ENCODE measurements at regions not wholly inside any gene's neighbourhood (a gene's known extent, or its start where the extent isn't known, plus 50 kb on each side); places are given as distances from the start of the nearest gene placed in this dataset.
"Not testable (repeated sequence)": the region's sequence is repeated elsewhere in the genome, so short reads cannot be mapped to it uniquely, and the experiment has no call there.

DNA sequence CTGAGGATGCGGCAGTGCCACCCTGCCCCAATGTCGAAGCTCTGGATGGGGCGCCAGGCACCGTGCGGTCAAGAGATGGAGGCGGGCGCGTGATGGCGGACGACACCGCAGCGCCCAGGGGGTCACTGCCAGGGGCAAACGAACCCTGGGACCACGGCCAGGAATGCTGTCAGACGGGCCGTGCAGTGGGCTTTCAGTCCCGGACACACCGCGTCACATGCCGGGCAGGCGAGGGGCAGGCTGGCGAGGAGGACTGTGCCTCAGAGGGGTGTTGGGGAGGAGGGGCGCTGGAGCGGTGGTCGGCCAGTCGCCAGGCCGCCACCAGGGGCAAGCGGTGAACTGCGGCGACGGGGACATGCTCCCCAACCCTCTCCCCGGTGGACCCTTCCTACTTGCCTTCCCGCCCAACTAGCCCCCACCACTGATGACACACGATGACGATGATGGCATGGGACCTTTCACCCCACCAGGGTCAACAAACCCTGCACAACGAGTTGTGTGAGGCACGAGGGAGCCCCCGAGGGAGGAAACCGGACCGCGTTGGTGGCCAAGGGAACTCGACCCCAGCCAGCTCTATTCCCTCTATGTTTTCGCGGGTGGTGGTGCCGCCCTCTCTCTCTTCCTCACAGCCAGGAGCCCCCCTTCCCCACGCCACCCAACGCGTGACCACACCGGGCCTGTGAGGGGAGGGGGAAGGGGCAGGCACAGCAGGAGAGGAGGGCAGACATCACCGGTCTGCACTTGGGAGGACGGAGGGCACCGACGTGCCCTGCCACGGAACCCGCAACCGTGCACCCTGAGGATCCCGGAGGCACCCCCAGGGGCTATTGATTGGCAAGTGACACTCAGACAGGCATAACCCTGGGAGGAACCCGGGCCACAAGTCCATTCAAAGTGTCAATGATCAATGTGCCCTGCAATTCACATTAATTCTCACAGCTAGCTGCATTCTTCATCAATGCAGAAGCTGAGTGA lies 1960.9 kb upstream of the DEFB115 start:
- DNase-seq, result no peak

- DNase-seq, result no peak
Measured at GRCh38 chr20:29297411-29298270, 1959.8 kb upstream of the DEFB115 start.

DNA sequence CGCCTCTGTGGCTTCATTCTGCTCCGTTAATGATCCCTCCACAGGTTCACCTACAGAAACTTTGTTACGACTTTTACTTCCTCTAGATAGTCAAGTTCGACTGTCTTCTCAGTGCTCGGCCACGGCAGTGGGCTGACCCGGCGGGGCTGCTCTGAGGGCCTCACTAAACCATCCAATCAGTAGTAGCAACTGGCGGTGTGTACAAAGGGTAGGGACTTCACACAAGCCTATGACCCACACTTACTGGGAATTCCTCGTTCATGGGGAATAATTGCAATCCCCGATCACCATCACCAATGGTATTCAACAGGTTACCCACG lies 1959.2 kb upstream of the DEFB115 start:
- DNase-seq, result no peak

GRCh38 chr20:29298759-29299613 lies 1958.5 kb upstream of the DEFB115 start:
- no peak for DNase-seq

DNA sequence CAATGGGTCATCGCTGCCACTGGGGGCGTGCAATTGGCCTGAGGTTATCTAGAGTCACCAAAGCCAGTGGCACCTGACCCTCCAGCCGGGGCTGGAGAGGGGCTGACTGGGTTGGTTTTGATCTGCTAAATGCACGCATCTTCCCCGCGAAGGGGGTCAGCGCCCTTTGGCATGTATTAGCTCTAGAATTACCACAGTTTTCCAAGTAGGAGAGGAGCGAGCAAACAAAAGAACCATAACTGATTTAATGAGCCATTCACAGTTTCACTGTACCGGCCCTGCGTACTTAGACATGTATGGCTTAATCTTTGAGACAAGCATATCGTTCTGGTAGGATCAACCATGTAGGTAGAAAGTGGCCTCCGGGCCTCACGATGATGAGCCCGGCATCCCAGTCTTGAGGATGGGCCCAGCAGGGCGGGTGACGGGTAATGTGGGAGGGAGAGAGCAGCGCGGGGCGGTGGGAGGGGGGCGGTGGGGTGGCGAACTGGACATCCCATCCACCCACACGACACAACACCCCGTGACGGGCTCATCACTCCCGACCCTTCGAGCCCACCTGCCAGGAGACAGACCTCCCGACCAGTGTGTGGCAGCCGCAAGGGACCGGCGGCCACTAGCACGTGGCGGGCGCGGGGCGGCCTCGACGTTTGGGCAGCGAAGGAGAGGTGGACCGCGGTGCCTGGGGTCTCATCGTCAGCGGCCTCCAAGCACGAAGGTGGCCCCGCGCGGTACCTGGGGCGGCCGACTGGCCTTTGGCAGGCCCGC lies 1957.5 kb upstream of the DEFB115 start:
- DNase-seq, result no peak

GRCh38 chr20:29300579-29301551 lies 1956.6 kb upstream of the DEFB115 start:
- no peak for DNase-seq

GRCh38 chr20:29301624-29302259 lies 1955.7 kb upstream of the DEFB115 start:
- no peak for DNase-seq

DNA sequence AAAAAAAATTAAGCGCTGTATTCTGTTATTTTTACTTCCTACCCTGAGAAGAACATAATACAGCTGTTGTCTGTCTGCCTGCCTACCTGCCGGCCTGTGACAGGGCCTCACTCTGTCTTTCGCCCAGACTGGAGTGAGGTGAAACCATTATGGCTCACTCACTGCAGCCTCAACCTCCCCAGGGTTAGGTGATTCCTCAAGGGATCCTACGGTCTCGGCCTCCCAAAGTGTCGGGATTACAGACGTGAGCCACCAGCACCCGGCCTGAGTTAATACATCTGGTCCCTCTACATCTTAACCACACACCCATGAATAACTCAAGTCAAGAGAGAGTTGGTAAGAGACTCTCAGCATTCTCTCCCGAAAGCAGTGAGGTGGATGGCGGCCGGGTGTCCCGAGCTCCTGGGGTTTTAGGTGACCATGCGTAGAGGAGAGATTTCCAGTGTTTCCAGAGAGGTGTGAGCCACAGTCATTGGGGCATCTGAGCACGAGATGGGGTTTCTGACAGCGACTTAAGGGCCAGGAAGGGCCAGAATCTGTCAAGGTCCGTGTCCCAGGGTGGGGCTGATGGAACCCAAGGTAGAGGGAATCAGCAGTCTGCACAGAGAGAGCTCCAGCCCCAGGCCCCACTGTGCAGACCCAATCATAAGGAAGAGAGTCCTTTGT lies 1954.4 kb upstream of the DEFB115 start:
- DNase-seq, result no peak

GRCh38 chr20:29306390-29307072 lies 1950.9 kb upstream of the DEFB115 start:
- DNase-seq, result no peak

GRCh38 chr20:29307484-29307883 lies 1950.0 kb upstream of the DEFB115 start:
- DNase-seq, result not testable (repeated sequence)

GRCh38 chr20:29308956-29309355 lies 1948.5 kb upstream of the DEFB115 start:
- not testable (repeated sequence) for DNase-seq

GRCh38 chr20:29309481-29309880 lies 1948.0 kb upstream of the DEFB115 start:
- not testable (repeated sequence) for DNase-seq

DNA sequence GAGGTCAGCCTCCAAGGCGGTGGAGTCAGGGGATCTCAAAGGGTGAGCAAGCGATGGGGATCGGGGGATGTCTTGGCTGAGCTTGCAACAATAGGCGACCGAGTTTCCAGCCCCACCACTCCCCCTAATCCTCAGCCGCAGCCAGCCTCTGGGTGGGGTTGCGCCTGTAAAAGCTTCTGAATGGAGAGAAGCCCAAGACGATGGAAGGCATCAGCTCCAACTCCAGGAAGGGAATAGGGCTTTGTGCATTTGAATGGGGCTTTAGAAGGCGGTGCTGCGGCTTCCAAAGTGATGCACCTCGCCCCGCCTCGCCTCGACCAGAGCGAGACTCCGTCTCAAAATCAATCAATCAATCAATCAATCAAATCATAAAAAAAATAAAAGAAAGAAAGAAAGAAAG lies 1946.4 kb upstream of the DEFB115 start:
- DNase-seq, result not testable (repeated sequence)

DNA sequence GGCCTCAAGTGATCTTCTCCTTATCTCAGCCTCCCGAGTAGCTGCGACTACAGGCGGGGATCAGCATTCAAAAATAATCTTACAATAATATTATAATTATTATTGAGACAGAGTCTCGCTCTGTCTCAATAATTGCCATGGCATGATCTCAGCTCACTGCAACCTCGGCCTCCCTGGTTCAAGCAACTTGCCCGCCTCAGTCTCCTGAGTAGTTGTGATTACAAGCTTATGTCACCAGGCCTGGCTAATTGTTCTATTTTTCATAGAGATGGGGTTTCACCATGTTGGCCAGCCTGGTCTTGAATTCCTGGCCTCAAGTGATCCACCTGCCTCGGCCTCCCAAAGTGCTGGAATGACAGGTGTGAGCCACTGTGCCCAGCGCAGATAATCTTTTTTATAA lies 1944.8 kb upstream of the DEFB115 start:
- not testable (repeated sequence) for DNase-seq

DNA sequence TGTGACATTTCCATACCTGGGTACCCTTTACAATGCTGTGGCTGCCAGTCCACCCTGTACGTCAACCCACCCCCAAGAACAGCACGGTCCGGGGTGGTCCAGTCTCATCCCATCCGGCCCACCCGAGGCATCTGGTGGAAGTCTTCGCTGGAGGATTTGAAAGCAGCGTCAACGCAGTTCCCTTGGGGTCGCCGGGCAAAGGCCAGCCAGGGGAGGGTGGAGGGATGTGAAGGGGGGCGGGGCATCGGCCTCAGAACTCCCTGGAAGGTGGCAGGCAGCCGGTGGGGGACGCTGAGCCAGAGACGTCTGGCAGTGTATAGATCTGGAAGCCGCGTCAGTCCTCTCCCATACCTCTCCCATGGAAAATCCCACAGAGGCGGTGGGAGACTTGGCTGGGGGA lies 1944.0 kb upstream of the DEFB115 start:
- no peak for DNase-seq

DNA sequence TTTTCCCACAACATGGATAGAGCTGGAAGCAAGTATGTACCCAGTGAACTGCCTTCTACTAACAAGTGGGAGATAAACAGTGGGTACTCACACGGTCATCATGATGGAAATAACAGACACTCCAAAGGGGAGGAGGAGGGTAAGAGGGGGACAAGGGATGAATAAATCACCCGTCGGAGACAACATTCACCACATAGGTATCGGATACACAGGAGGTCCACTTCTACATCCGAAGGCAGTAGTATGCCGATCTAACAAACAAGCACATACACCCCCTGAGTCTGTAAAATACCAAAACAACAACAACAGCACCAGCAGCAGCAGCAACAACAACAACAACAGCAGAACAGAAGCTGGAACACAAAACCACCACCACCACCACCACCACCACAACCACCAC lies 1943.2 kb upstream of the DEFB115 start:
- DNase-seq, result no peak

- DNase-seq, result no peak
Measured at GRCh38 chr20:29318871-29319461, 1938.5 kb upstream of the DEFB115 start.

DNA sequence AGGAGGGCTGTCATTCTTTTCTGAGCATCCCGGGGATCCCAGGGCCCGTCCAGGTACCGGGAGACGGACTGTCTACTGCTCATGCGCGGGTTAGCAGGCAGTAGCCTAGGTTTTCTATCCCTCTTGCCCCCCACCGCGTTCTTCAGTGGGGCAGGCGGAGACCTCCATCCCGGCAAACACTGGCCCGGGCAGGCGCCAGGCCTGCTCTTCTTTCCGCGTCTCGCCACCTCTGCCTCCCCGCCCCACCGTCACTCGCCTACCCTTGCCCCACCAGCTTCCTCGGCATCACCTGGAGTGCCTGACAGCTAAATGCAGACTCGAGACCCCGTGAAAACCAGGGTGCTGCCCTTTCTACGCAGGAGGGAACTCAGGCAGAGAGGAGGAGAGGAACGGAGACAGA lies 1937.7 kb upstream of the DEFB115 start:
- no peak for DNase-seq
